Trophoblast cell (in vitro differentiated cells and primary cell): ENCODE measurements at regions not wholly inside any gene's neighbourhood (a gene's known extent, or its start where the extent isn't known, plus 50 kb on each side); places are given as distances from the start of the nearest gene placed in this dataset.

ENCODE experiments used
- DNase-seq, 2 donors: peaks; one replicate each; pipeline ENCODE4 v3.0.0-alpha.2; 2016
- H2AFZ ChIP-seq: 2 replicates; pipeline ENCODE4 v1.6.1; 2013; ENCODE audit warnings: low read length, moderate library complexity, mild to moderate bottlenecking; ENCODE audit not compliant: insufficient read depth, poor library complexity
- H2AK5ac ChIP-seq: 2 replicates; pipeline ENCODE4 v1.6.1; 2013; ENCODE audit warnings: mild to moderate bottlenecking, low read length
- H2BK120ac ChIP-seq: 2 replicates; pipeline ENCODE4 v1.6.1; 2013; ENCODE audit warnings: low read length, mild to moderate bottlenecking, moderate library complexity; ENCODE audit not compliant: insufficient read depth, poor library complexity
- H2BK12ac ChIP-seq: 2 replicates; pipeline ENCODE4 v1.6.1; 2013; ENCODE audit warnings: mild to moderate bottlenecking, low read length, moderate library complexity
- H2BK5ac ChIP-seq: 2 replicates; pipeline ENCODE4 v1.6.1; 2013; ENCODE audit warnings: low read length, low read depth, moderate library complexity, mild to moderate bottlenecking; ENCODE audit not compliant: poor library complexity
- H3K14ac ChIP-seq: 2 replicates; pipeline ENCODE4 v1.6.1; 2013; ENCODE audit warnings: mild to moderate bottlenecking, low read length
- H3K18ac ChIP-seq: 2 replicates; pipeline ENCODE4 v1.6.1; 2013; ENCODE audit warnings: mild to moderate bottlenecking, low read length
- H3K23ac ChIP-seq: 2 replicates; pipeline ENCODE4 v1.6.1; 2013; ENCODE audit warnings: low read length
- H3K27ac ChIP-seq: 2 replicates; pipeline ENCODE4 v1.5.1; 2013; ENCODE audit warnings: low read depth, mild to moderate bottlenecking, inconsistent platforms, low read length, moderate library complexity
- H3K27me3 ChIP-seq: 2 replicates; pipeline ENCODE4 v1.6.1; 2013; ENCODE audit warnings: inconsistent platforms, mild to moderate bottlenecking, low read length, moderate library complexity; ENCODE audit not compliant: insufficient read depth
- H3K36me3 ChIP-seq, 2 experiments: 1 replicate in 1 of 2; 2 replicates in 1 of 2; pipeline ENCODE4 v1.6.1; 2013; ENCODE audit warnings: low read length in 2 of 2, mild to moderate bottlenecking in 2 of 2, moderate library complexity in 1 of 2; ENCODE audit not compliant: insufficient read depth in 2 of 2, control insufficient read depth in 1 of 2
- H3K4ac ChIP-seq: 2 replicates; pipeline ENCODE4 v1.6.1; 2013; ENCODE audit warnings: low read depth, mild to moderate bottlenecking, low read length, moderate library complexity
- H3K4me1 ChIP-seq, 2 experiments: 1 replicate in 1 of 2; 2 replicates in 1 of 2; pipeline ENCODE4 v1.6.1; 2013; ENCODE audit warnings: low read length in 2 of 2, mild to moderate bottlenecking in 2 of 2, moderate library complexity in 1 of 2; ENCODE audit not compliant: insufficient read depth in 2 of 2, control insufficient read depth in 1 of 2
- H3K4me2 ChIP-seq: 2 replicates; pipeline ENCODE4 v1.6.1; 2013; ENCODE audit warnings: inconsistent platforms, mild to moderate bottlenecking, low read length, moderate library complexity
- H3K4me3 ChIP-seq: 2 replicates; pipeline ENCODE4 v1.5.1; 2013; ENCODE audit warnings: mild to moderate bottlenecking, low read depth, low read length, inconsistent platforms
- H3K79me1 ChIP-seq: one replicate; pipeline ENCODE4 v1.6.1; 2013; ENCODE audit warnings: low read length
- H3K79me2 ChIP-seq: 2 replicates; pipeline ENCODE4 v1.6.1; 2013; ENCODE audit warnings: low read length, mild to moderate bottlenecking; ENCODE audit not compliant: control insufficient read depth, insufficient read depth, poor library complexity
- H3K9ac ChIP-seq: 2 replicates; pipeline ENCODE4 v1.6.1; 2013; ENCODE audit warnings: mild to moderate bottlenecking, low read length
- H3K9me3 ChIP-seq: 2 replicates; pipeline ENCODE4 v1.6.1; 2013; ENCODE audit warnings: low read depth, mild to moderate bottlenecking, control low read depth, inconsistent platforms, low read length; ENCODE audit not compliant: insufficient read depth
- H4K12ac ChIP-seq: 2 replicates; pipeline ENCODE4 v1.6.1; 2013; ENCODE audit warnings: low read depth, mild to moderate bottlenecking, low read length, moderate library complexity
- H4K8ac ChIP-seq: 2 replicates; pipeline ENCODE4 v1.6.1; 2013; ENCODE audit warnings: low read depth, mild to moderate bottlenecking, low read length, moderate library complexity
- H4K91ac ChIP-seq: one replicate; pipeline ENCODE4 v1.6.1; 2013; ENCODE audit warnings: low read depth, mild to moderate bottlenecking, low read length, moderate library complexity
- WGBS: extraction: QIAGEN DNeasy Blood & Tissue Kit; methylation state at CpG from one replicate; pipeline ENCODE4 v1.1.7; 2013; ENCODE audit warnings: missing lambda C conversion rate; ENCODE audit not compliant: insufficient read length, insufficient coverage; ENCODE audit errors: extremely low coverage; 5-methylcytosine and 5-hydroxymethylcytosine counted together

GRCh38 chr2:134098321-134098720, 155.6 kb upstream of the MGAT5 start:
- no peaks in the 10 kb centered on the region for H3K4me1 ChIP-seq
- H3K4me2 ChIP-seq = no peak overlapping the region
- H3K79me2 ChIP-seq = no peaks in the 10 kb centered on the region
- H3K23ac ChIP-seq = no peak overlapping the region
- H3K18ac ChIP-seq = no peak overlapping the region
- H3K27ac ChIP-seq = no peak overlapping the region
- peaks cover 2% of the 10 kb centered on the region for H3K9me3 ChIP-seq
- no peaks in the 10 kb centered on the region for H3K27me3 ChIP-seq
- H2BK12ac ChIP-seq = no peak overlapping the region
- no peaks in the 10 kb centered on the region for H3K36me3 ChIP-seq
- no peak overlapping the region for H2BK120ac ChIP-seq
- H4K12ac ChIP-seq = no peak overlapping the region
- peak; percentile 61 to 75 for DNase-seq
- H2AFZ ChIP-seq = no peak overlapping the region
- H3K9ac ChIP-seq = no peak overlapping the region
- WGBS = no CpG with 5 or more reads among the region's 3 CpGs
- H3K4me3 ChIP-seq = no peak overlapping the region
- no peak overlapping the region for H2AK5ac ChIP-seq
- no peak overlapping the region for H4K8ac ChIP-seq
- no peak overlapping the region for H3K4ac ChIP-seq
- H4K91ac ChIP-seq = no peak overlapping the region
- H3K14ac ChIP-seq = no peak overlapping the region
- H2BK5ac ChIP-seq = no peak overlapping the region
- no peaks in the 10 kb centered on the region for H3K79me1 ChIP-seq

- no peak overlapping the region for H3K4me3 ChIP-seq
- no peak overlapping the region for H3K14ac ChIP-seq
- no peak overlapping the region for H2BK5ac ChIP-seq
- no peak overlapping the region for H4K8ac ChIP-seq
- H2BK120ac ChIP-seq = no peak overlapping the region
- H4K91ac ChIP-seq = no peak overlapping the region
- H3K9ac ChIP-seq = no peak overlapping the region
- no peak overlapping the region for H3K27ac ChIP-seq
- H3K4me1 ChIP-seq = no peaks in the 10 kb centered on the region
- H3K27me3 ChIP-seq = no peaks in the 10 kb centered on the region
- no peak overlapping the region for H2AFZ ChIP-seq
- peak; percentile 18 to 81 for DNase-seq
- H3K4ac ChIP-seq = no peak overlapping the region
- no peaks in the 10 kb centered on the region for H3K79me1 ChIP-seq
- H2AK5ac ChIP-seq = no peak overlapping the region
- H3K36me3 ChIP-seq = no peaks in the 10 kb centered on the region
- H4K12ac ChIP-seq = no peak overlapping the region
- no peak overlapping the region for H2BK12ac ChIP-seq
- H3K9me3 ChIP-seq = peaks cover 2% of the 10 kb centered on the region
- H3K23ac ChIP-seq = no peak overlapping the region
- H3K18ac ChIP-seq = no peak overlapping the region
- no peak overlapping the region for H3K4me2 ChIP-seq
- no CpG with 5 or more reads among the region's 1 CpG for WGBS
- H3K79me2 ChIP-seq = no peaks in the 10 kb centered on the region
These were observed 154.6 kb upstream of the MGAT5 start for GRCh38 chr2:134099273-134099672.

GRCh38 chr2:134103196-134103595, 150.7 kb upstream of the MGAT5 start:
- H3K4me2 ChIP-seq = no peak overlapping the region
- H2BK5ac ChIP-seq = no peak overlapping the region
- no peak overlapping the region for H3K9ac ChIP-seq
- no peaks in the 10 kb centered on the region for H3K9me3 ChIP-seq
- no peaks in the 10 kb centered on the region for H3K4me1 ChIP-seq
- no peak overlapping the region for H4K91ac ChIP-seq
- no peak overlapping the region for H2AFZ ChIP-seq
- no peak overlapping the region for H2BK12ac ChIP-seq
- no peak overlapping the region for H4K12ac ChIP-seq
- no peaks in the 10 kb centered on the region for H3K79me1 ChIP-seq
- no peaks in the 10 kb centered on the region for H3K79me2 ChIP-seq
- no peaks in the 10 kb centered on the region for H3K36me3 ChIP-seq
- H3K27ac ChIP-seq = no peak overlapping the region
- no peak overlapping the region for H3K18ac ChIP-seq
- no peak overlapping the region for H3K23ac ChIP-seq
- no peak overlapping the region for H2AK5ac ChIP-seq
- WGBS = no CpG with 5 or more reads among the region's 2 CpGs
- no peak overlapping the region for H3K4ac ChIP-seq
- no peak overlapping the region for H4K8ac ChIP-seq
- no peak for DNase-seq
- H2BK120ac ChIP-seq = no peak overlapping the region
- H3K4me3 ChIP-seq = no peak overlapping the region
- no peaks in the 10 kb centered on the region for H3K27me3 ChIP-seq
- no peak overlapping the region for H3K14ac ChIP-seq

GRCh38 chr2:134104754-134105153, 149.1 kb upstream of the MGAT5 start:
- Histone ChIP-seq H3K36me3 (no peaks in the 10 kb centered on the region), H3K4me1 (no peaks in the 10 kb centered on the region), H4K12ac (no peak overlapping the region), H2BK120ac (no peak overlapping the region), H3K27ac (no peak overlapping the region), H2AK5ac (no peak overlapping the region), H3K79me2 (no peaks in the 10 kb centered on the region), H3K9ac (no peak overlapping the region), H3K4ac (no peak overlapping the region), H3K4me2 (no peak overlapping the region), H3K27me3 (no peaks in the 10 kb centered on the region), H2BK5ac (no peak overlapping the region), H2BK12ac (no peak overlapping the region), H4K91ac (no peak overlapping the region), H3K79me1 (no peaks in the 10 kb centered on the region), H3K9me3 (peaks cover 4% of the 10 kb centered on the region), H3K23ac (no peak overlapping the region), H3K4me3 (no peak overlapping the region), H3K18ac (no peak overlapping the region), H2AFZ (no peak overlapping the region), H3K14ac (no peak overlapping the region), H4K8ac (no peak overlapping the region)
- WGBS = no CpG with 5 or more reads among the region's 1 CpG
- no peak for DNase-seq
